ENCODE measurements at regions not wholly inside any gene's neighbourhood (a gene's known extent, or its start where the extent isn't known, plus 50 kb on each side); places are given as distances from the start of the nearest gene placed in this dataset.

DNA sequence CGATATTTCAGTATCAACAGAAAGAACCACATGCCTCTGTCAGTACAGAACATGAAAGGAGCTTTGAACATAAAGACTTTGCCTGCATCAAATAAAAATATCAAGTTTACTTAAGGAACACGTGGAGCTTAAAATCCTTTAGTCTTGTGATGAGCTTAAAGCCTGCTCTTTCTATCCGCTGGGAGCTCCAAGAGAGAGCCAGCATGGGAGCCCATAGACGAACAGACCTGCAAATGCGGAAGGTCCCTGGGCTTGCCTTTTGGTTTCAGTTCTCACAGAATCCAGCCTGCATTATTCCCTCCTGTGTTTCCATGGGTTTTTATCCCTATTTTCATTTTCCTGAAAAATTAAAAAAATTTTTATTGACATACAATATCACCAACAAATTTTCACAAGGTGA, 530.6 kb upstream of the RGMA start:
- Histone ChIP-seq H3K27ac (no peak overlapping the region), H3K4me3 (no peak overlapping the region)

DNA sequence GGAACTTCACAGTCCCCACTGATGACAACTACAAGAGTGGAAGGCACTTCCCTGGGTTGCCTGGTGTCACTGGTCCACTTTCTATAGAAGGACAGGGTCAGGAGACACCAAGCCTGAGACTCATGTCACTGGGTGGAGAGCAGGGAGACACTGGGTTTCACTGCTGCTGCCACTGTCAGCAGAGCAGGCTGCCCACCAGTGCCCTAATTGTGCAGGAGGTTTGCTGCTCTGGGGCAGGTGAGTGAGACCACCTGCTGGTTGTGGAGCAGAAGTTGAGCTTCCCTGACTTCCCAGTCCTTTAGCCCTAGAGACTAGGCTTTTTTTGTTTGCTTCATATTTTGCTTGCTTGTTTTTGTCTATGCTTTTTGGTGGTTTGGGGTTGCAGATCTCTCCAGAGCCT, 528.4 kb upstream of the RGMA start:
- H3K4me3 ChIP-seq: no peak overlapping the region
- no peak overlapping the region for H3K27ac ChIP-seq

DNA sequence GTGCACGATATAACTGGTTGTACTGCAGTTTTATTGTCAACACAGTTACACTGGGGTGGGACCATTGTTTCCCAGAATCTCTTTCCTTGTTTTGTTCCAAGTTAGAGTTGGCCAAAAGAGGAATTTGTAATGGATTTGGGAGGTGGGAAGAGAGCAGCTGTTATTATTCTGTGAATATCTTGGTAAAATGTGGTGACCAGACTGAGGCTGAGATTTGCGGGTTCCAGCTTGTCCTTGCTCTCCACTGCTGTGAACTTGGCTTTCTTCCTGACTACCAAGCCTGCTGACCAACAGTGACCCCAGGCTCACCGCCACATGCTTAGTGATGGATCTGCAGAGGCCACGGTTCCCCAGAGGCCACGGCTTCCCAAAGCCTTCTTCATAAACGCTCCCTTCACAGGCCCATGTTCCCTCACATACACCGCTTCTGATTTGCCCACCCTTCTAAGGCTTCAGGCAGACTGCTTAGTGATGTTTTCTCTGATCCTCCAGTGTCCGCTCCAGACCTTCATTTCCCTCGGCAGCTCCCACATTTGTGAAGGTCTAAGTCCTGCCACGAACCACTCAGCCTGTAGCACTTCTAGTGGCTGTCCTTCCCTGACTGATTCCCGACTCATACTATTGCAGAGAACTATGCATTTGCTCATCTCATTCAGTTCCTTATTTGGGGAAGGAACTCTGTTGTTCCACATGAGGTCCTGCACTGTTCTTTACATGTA, 525.5 kb upstream of the RGMA start:
- H3K27ac ChIP-seq: no peak overlapping the region

DNA sequence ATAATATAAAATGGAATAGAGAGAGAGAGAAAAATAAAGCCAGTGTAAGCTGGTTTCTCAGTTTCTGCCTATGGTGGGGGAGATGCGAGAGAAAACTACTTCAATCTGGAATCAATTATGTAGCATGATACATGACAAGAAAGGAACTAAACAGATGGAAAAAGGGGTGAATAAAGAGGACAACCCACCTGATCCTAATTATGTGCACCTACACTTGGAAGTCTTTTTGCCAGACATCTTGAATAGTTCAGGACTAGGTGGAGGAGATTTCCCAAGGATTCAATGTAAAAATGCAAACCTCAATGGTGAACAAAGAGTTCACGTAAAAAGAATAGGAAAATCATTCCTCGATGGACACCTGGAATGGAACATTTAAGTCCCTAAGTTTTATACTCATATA, 524.4 kb upstream of the RGMA start:
- Histone ChIP-seq H3K27ac (no peak overlapping the region), H3K4me3 (no peak overlapping the region)

More for the DNA sequence above, 525.5 kb upstream of the RGMA start:
- no peak overlapping the region for H3K4me3 ChIP-seq

DNA sequence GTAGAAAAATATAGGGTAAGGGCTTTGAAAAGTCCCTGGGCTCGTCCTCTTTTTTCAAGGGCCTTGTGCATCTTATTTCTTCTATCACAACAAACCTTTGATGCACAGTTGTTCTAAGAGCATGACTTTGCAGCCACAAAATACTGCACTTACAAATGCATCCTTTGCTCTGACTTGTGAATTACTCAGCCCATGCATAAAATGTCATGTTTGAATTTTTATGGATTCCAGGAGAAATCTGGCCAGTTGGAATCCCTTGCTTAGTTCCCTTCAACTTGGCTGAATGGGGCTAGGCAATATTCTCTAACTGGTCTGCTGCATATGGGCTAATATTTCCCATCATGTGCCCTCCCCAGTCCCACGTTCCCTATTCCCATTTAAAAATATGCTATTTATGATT, 523.9 kb upstream of the RGMA start:
- no peak overlapping the region for H3K27ac ChIP-seq
- no peak overlapping the region for H3K4me3 ChIP-seq

DNA sequence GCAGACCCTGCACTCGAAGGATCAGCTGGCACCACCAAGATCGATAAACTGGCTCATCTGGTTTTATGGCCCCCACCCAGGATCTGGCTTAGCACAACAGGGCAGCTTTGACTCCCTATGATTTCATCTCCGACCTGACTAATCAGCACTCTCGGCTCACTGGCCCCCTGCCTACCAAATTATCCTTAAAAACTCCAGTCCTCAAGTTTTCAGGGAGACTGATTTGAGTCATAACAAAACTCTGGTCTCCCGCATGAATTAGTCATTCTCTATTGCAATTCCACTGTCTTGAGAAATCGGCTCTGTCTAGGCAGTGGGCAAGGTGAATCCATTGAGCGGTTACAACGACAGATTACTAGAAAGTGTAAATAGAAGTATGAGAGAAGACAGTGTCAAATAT, 521.9 kb upstream of the RGMA start:
- no peak overlapping the region for H3K27ac ChIP-seq
- no peak overlapping the region for H3K4me3 ChIP-seq

DNA sequence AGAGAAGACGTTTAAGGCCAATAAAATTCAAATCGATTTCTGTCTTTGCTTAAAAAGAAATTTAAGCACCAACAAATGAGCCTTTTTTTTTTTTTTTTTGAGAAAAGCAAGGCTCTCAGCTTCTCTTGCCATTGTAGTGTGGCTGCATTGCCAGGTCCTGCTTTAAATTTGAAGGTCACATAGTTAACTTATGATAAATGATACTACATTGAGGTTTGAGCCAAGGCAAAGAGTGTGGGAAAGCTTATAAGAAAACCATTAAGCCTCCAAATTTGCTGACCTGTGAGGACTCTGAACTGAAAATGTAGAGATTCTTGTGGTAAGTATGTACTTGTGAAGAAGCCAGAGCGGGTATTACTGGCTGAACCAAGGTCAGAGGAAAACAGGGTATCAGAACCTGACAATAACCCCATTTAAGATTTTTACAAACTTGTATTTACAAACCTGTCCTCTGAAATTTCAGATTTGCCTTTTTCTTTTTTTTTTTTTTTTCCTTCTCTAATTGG, 519.7 kb upstream of the RGMA start:
- H3K4me3 ChIP-seq: no peak overlapping the region
- no peak overlapping the region for H3K27ac ChIP-seq

DNA sequence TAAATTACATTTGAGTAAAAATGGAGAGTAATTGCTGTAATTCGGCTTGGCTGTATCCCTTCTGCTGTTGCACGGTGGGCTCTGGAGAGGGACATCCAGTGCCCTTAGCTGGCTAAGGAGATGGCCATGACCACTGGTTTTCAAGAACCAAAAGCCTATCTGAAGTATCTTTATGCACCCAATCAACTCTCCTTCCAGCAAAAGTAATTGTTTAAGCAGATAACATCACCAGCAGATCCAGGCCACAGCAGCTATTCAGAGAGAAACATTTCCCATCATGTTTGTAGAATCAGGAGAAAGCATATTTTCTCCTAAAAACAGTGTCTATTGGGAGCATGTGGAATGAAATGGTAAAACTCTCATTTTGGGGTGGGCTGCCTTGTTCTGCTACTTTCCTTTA, 514.5 kb upstream of the RGMA start:
- Histone ChIP-seq H3K27ac (no peak overlapping the region), H3K4me3 (no peak overlapping the region)

DNA sequence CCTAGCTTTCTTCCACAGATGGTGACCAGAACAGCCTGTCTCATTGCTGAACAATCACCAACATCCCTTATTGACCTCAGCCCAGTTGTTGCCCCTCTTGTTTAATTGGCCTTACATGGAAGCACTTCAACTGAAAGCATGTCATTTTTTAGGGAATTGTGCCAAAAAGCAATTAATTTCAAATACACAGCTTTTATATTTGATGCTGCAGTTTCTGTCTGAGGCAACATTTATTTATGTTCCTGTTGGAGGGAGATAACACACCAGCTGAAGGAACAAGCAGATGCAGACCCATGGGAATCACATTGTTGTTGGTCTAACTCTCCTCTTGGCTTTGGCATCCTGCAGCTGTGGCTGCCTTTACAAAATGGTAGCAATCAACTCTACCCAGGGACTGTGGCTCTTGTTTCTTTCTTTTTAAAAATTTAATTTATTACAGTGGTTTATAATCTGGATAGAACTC, 498.1 kb upstream of the RGMA start:
- H3K27ac ChIP-seq: no peak overlapping the region

DNA sequence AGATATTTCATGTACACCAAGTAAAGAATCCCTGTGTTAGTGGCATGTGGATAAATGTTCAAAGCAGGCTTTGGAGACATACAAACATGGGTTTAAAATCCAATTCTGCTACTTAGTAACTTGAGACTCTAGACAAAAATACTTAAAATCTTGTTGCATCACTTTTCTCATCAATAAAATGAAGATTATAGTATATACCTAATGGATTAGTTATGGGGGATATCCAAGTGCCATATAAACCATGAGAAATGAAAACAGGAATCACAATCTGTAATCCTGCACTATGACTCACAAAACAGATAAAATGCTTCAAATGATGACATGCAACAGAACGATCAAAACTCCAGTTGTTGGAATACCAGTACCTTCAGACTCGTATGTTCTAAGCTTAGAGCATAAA, 496.0 kb upstream of the RGMA start:
- no peak overlapping the region for H3K27ac ChIP-seq

More for the DNA sequence above, 498.1 kb upstream of the RGMA start:
- H3K4me3 ChIP-seq: no peak overlapping the region

DNA sequence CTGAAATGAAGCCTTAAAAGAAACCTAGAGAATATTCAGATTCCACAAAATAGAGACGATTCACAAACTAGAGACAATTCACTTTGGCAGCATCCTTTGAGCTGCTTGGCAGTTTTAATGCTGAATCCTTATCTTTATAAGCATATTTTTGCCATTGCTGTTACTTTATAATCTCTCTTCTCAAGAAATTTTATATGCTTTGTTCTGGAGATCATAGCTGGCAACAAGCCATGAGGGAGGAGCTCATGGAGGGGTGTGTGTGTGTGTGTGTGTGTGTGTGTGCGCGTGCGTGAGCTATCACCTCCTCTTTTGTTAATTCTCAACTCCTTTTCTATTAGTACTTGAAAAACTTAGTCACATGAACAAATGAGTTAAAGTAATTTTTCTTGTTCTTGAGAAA, 495.0 kb upstream of the RGMA start:
- Histone ChIP-seq H3K4me3 (no peak overlapping the region), H3K27ac (no peak overlapping the region)

More for the DNA sequence above, 496.0 kb upstream of the RGMA start:
- H3K4me3 ChIP-seq: no peak overlapping the region

DNA sequence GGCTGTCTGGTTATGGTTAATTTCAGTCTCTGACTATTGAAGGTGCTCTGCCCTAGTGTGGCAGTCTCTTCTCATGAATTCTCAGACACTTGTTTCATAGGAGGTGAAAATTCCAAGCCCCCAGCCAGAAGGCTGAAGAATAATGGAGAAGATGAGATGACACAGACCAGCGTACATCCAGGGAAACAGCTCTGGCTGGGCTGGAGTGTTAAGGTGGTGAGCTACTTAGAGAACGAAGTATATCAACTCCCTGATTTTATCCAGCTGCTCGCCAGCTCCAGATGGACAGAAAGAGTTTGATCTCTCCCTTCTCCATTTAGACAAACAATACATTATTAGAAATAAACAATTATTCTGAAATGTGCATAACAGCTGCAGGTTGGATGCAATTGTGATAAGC, 494.5 kb upstream of the RGMA start:
- Histone ChIP-seq H3K4me3 (no peak overlapping the region), H3K27ac (no peak overlapping the region)

DNA sequence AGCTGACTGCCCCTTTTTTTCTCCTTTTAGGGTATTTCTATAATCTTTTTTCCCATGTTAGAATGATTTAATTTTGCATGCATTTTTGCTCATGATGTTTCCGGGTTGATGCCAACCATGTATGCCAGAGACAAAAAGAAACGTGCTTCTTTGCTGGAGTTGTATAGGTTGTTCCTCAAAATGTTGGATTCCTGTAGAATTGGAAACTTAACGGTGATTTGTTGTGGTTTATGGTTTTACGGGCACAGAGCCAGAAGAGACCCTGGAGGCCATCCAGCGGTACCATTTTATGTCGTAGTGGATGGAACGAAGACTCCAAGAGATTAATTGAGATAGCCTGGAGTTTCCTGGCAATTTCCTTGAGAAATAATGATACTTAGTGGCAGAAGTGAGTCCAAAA, 481.5 kb upstream of the RGMA start:
- Histone ChIP-seq H3K27ac (no peak overlapping the region), H3K4me3 (no peak overlapping the region)

DNA sequence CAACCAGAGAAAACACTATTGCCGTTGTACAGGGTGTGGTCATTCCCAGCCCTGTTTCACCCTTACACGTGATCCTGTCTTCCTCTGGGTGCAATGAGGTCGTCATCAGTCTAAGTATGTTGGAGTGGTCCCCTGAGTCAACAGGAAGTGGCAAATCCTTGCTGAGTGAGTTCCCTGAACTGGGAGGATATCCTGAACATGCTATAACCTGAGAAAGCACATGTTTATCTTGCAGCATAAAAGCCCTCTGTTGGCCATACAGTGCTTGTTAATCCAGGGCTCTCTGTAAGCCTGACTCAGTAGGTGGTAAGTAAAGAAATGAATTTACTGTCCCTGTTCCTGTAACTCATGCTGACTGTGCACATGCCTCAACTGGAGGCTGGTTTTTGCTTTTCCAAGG, 477.8 kb upstream of the RGMA start:
- Histone ChIP-seq H3K4me3 (no peak overlapping the region), H3K27ac (no peak overlapping the region)

DNA sequence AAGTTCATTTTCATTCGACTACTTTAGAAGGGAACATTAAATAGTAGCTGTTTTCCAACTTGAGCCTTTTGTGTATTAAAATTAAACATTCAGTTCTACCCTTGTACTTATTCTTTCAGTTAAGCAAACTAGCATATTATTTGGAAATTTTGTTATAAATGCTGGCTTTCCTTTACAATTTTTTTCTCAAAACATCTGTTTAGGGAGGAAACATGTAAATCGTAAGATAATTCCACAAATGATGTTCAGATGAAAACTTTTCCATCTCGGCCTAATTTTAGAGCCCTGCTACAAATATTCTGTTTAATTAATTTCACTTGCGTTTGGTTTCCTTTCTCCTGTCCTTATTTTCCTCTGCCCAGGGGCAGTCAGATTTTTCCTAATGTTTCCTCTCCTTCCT, 476.2 kb upstream of the RGMA start:
- no peak overlapping the region for H3K27ac ChIP-seq
- no peak overlapping the region for H3K4me3 ChIP-seq

DNA sequence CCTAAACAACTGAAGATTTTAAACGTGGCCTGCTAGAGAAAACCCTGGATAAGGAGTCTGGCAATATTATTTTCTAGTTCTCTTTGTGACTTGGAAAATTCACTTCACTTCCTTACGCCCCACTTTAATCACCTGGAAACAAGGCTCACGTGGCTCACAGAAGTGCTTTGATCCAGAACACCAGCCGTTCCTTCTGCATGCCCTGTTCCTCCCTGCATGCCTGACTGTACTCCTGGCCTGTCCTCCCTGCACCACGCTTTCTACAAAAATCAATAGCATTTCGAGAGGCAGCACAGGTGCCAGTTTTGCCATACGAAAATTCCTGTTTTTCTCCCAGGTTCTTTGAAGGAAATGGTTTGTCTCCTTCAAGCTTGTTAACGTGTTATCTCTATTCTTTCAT, 474.2 kb upstream of the RGMA start:
- no peak overlapping the region for H3K4me3 ChIP-seq
- H3K27ac ChIP-seq: peak overlapping the region in 1 of 21 experiments; percentile 56

DNA sequence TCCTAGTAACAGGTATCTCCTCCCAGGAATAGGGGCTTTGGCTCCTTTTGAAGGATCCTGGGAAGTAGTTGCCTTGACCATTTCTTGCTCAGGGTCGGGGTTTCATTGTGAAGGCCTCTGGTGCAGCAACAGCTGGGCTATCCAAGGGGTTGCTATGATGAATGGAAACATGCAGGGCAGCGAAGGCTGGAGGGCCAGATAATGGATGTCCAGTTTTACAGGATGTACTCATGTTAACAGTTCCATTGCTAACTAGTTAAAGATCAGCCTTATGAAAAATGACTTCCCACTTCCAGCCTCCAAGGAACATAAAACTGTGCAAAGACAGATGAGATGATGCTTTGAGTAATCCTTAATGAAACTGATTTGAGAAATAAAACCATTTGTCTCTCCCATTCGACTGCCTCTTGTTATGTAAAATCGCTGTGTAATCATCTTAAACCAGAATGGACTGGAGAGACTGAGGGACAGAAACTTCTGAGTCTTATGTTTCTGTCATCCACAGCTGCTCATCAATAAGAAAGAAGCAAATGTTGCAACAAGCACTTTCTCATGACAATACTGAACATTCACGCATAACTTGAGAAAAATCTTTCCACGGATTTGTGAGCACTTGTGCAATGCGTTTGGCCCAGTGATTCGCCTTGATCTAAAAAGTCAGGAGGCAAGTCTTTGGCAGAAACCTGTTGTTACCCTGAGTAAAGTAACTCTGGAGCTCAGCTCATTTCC, 473.5 kb upstream of the RGMA start:
- Histone ChIP-seq H3K4me3 (no peak overlapping the region), H3K27ac (peak overlapping the region in 1 of 21 experiments; percentile 56)

DNA sequence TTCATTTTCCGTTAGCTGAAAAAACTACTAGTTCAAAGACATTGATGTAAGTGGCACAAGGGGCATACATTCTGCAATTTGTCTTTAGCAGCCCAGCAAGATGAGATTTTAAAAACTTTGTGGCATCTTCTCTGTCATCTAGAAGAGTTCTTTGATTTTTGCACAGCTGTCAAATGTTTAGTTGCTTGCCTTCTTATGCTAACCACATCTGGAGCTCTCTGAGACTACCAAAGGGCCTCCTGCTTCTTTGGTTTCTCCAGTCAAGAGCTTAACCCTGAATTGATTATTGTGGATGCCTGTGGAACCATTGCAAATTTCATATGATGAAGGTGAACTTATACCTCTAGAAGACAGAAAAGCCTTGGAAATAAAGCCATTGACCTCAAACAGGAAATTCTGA, 468.7 kb upstream of the RGMA start:
- H3K27ac ChIP-seq: no peak overlapping the region
- H3K4me3 ChIP-seq: no peak overlapping the region

DNA sequence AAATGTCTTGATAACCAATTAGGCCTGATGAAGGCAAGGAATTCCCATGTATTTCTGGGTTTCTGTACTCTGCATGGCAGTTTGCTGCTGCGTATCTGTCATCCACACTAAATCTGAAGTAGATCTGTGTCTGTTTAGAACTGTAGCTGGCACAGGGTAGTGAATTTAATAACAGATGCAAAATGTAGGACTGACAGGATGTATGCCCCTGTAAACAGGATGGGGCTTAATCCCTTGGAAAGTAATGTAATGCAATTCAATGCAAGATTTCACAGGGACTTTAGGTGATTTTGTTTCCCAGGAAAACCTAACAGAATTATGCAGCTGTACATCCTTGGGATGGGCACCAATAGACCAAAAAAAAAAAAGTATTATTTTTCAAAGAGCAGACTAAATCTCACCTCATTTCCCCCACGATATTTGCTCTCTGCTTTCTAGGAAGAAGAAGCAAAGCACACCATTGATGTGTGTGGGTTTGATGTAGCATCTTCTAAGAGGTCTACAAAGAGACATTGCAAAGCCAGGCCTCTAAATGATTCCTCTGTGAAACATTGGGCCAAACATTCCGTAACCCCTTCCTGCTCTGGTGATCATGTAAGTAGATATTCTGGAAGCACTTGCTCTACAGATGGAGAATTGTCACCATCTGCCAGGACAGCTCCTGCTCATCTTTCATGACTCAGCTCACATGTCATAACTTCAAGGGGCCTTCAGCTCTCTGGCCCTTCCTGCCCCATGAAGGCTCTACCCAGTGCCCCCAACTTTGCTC, 464.3 kb upstream of the RGMA start:
- Histone ChIP-seq H3K4me3 (no peak overlapping the region), H3K27ac (no peak overlapping the region)

DNA sequence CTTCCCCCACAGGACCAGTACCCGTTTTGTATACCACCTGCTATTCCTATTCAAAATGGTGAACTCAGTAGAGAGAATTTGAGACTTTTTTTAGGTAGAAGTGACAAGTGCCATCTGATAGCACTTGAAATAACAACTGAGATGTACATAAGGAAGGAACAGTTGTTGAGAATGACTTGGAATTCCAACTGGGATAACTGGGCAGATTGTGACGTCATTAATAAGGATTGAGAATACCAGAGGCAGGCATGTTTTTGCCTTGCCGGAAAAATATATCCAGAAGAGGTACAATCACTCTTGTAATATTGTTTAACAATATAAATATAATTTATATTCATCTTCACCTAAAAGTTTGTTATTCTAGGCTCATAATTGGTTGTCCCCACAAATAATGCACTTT, 454.1 kb upstream of the RGMA start:
- Histone ChIP-seq H3K27ac (no peak overlapping the region), H3K4me3 (no peak overlapping the region)
